ENCODE measurements at regions not wholly inside any gene's neighbourhood (a gene's known extent, or its start where the extent isn't known, plus 50 kb on each side); places are given as distances from the start of the nearest gene placed in this dataset.
"Not testable (repeated sequence)": the region's sequence is repeated elsewhere in the genome, so short reads cannot be mapped to it uniquely, and the experiment has no call there.

GRCh38 chr2:83364264-83364663, 1094.8 kb downstream of the SUCLG1 start:
- no peak for DNase-seq

- not testable (repeated sequence) for DNase-seq
Observed at GRCh38 chr2:83363138-83363537, 1095.9 kb downstream of the SUCLG1 start.

- no peak for DNase-seq
Observed at GRCh38 chr2:83359336-83359735, 1099.7 kb downstream of the SUCLG1 start.

- DNase-seq, result no peak
Observed at GRCh38 chr2:83342860-83343329, 1116.2 kb downstream of the SUCLG1 start.

GRCh38 chr2:83340424-83340823, 1118.7 kb downstream of the SUCLG1 start:
- DNase-seq, result no peak

GRCh38 chr2:83339942-83340341, 1119.1 kb downstream of the SUCLG1 start:
- DNase-seq, result not testable (repeated sequence)

- DNase-seq, result no peak
Observed at GRCh38 chr2:83331810-83332209, 1127.3 kb downstream of the SUCLG1 start.

GRCh38 chr2:83323038-83323437, 1136.0 kb downstream of the SUCLG1 start:
- DNase-seq, result no peak

- DNase-seq, result no peak
Observed at GRCh38 chr2:83320053-83320452, 1139.0 kb downstream of the SUCLG1 start.

GRCh38 chr2:83305758-83306378, 1153.2 kb downstream of the SUCLG1 start:
- no peak for DNase-seq

- no peak for DNase-seq
Observed at GRCh38 chr2:83291083-83291482, 1168.0 kb downstream of the SUCLG1 start.

GRCh38 chr2:83282841-83283240, 1176.2 kb downstream of the SUCLG1 start:
- DNase-seq, result no peak

GRCh38 chr2:83282043-83282795, 1176.9 kb downstream of the SUCLG1 start:
- DNase-seq, result no peak

- no peak for DNase-seq
Observed at GRCh38 chr2:83280391-83280790, 1178.7 kb downstream of the SUCLG1 start.

- DNase-seq, result no peak
Observed at GRCh38 chr2:83273322-83273721, 1185.8 kb downstream of the SUCLG1 start.

GRCh38 chr2:83261591-83262136, 1197.4 kb downstream of the SUCLG1 start:
- DNase-seq, result no peak

GRCh38 chr2:83253848-83254247, 1205.2 kb downstream of the SUCLG1 start:
- no peak for DNase-seq

GRCh38 chr2:83251321-83251872, 1207.7 kb downstream of the SUCLG1 start:
- no peak for DNase-seq

GRCh38 chr2:83245806-83246537, 1213.1 kb downstream of the SUCLG1 start:
- not testable (repeated sequence) for DNase-seq

- DNase-seq, result no peak
Observed at GRCh38 chr2:83240611-83241010, 1218.5 kb downstream of the SUCLG1 start.

- DNase-seq, result no peak
Observed at GRCh38 chr2:83238111-83238510, 1221.0 kb downstream of the SUCLG1 start.

GRCh38 chr2:83234246-83234645, 1224.8 kb downstream of the SUCLG1 start:
- no peak for DNase-seq

GRCh38 chr2:83233781-83234180, 1225.3 kb downstream of the SUCLG1 start:
- DNase-seq, result no peak

All from activated T-cell treated with anti-CD3 and anti-CD28 coated beads for 4 hours (primary cell).